GM12878 (cell line): ENCODE measurements at regions not wholly inside any gene's neighbourhood (a gene's known extent, or its start where the extent isn't known, plus 50 kb on each side); places are given as distances from the start of the nearest gene placed in this dataset.

Experiments
- BHLHE40 ChIP-seq, 2 experiments: fragments of 450-650 bp in 1 of 2; IDR thresholded peaks; 2 replicates each; pipeline ENCODE4 v1.6.1; 2011 to 2017; ENCODE audit warnings: low read depth in 2 of 2, borderline replicate concordance in 1 of 2, improper control_type of control experiment in 1 of 2, low read length in 1 of 2, mild to moderate bottlenecking in 1 of 2
- CBX5 ChIP-seq: sonication (generic); IDR thresholded peaks from 2 replicates; pipeline ENCODE4 v1.6.1; 2016; ENCODE audit warnings: low read depth, moderate library complexity, mild to moderate bottlenecking, inconsistent platforms
- CEBPB ChIP-seq, 2 experiments: fragments of 150-350 bp in 1 of 2; IDR thresholded peaks; 2 replicates each; pipeline ENCODE4 v1.6.1; 2012 to 2014; ENCODE audit warnings: low read depth in 2 of 2, low read length in 2 of 2, borderline replicate concordance in 1 of 2, inconsistent platforms in 1 of 2
- CHD2 ChIP-seq: IDR thresholded peaks from 2 replicates; pipeline ENCODE4 v1.6.1; 2011; ENCODE audit warnings: low read depth, low read length, improper control_type of control experiment, borderline replicate concordance
- CTCF ChIP-seq, 3 experiments: IDR thresholded peaks in 2 of 3; conservative IDR thresholded peaks in 1 of 3; 2 replicates each; pipeline ENCODE4 v1.5.1; 2011; ENCODE audit warnings: low read depth in 3 of 3, low read length in 3 of 3, mild to moderate bottlenecking in 3 of 3, control low read depth in 2 of 3, moderate library complexity in 2 of 3, inconsistent platforms in 1 of 3, mixed read lengths in 1 of 3; ENCODE audit not compliant: control insufficient read depth in 2 of 3, insufficient read depth in 1 of 3; ENCODE audit errors: extremely low read depth in 1 of 3
- ELK1 ChIP-seq: IDR thresholded peaks from 2 replicates; pipeline ENCODE4 v1.6.1; 2012; ENCODE audit warnings: low read depth, low read length, improper control_type of control experiment
- EZH2 ChIP-seq: IDR thresholded peaks from 2 replicates; pipeline ENCODE4 v1.6.1; 2012; ENCODE audit warnings: low read depth, mild to moderate bottlenecking, control low read depth, inconsistent platforms, low read length, borderline replicate concordance; ENCODE audit not compliant: control insufficient read depth
- NR2C2 ChIP-seq: IDR thresholded peaks from 2 replicates; pipeline ENCODE4 v1.6.1; 2011; ENCODE audit warnings: borderline replicate concordance, low read depth; ENCODE audit not compliant: control insufficient read depth, insufficient read length
- PKNOX1 ChIP-seq: fragments of 450-650 bp; IDR thresholded peaks from 2 replicates; pipeline ENCODE4 v1.6.1; 2016; ENCODE audit warnings: mild to moderate bottlenecking
- POLR2AphosphoS5 ChIP-seq: IDR thresholded peaks from 2 replicates; pipeline ENCODE4 v1.6.1; 2011; ENCODE audit warnings: mild to moderate bottlenecking, low read length, inconsistent platforms
- REST ChIP-seq: IDR thresholded peaks from 2 replicates; pipeline ENCODE4 v1.6.1; 2012; ENCODE audit warnings: mild to moderate bottlenecking, low read depth, low read length
- SIN3A ChIP-seq: IDR thresholded peaks from 2 replicates; pipeline ENCODE4 v1.6.1; 2012; ENCODE audit warnings: low read depth, low read length, improper control_type of control experiment
- SRF ChIP-seq, 2 experiments: IDR thresholded peaks; 2 replicates each; pipeline ENCODE4 v1.6.1; 2011; ENCODE audit warnings: low read depth in 2 of 2, low read length in 2 of 2, mild to moderate bottlenecking in 1 of 2, moderate library complexity in 1 of 2
- ZZZ3 ChIP-seq: IDR thresholded peaks from 2 replicates; pipeline ENCODE4 v1.6.1; 2011; ENCODE audit warnings: low read depth; ENCODE audit not compliant: control insufficient read depth, insufficient read length

- TF ChIP-seq REST (no peak), ELK1 (no peak), SIN3A (no peak), CEBPB (IDR thresholded peaks at IDR 0.05; ENCODE audit: borderline replicate concordance in 1 of 2, low read depth in 2 of 2, low read length in 2 of 2) (no peak), PKNOX1 (no peak), BHLHE40 (IDR thresholded peaks at IDR 0.05; ENCODE audit: borderline replicate concordance in 1 of 2, low read depth in 2 of 2, low read length in 1 of 2) (no peak), ZZZ3 (no peak), POLR2AphosphoS5 (no peak), CTCF (IDR thresholded peaks at IDR 0.05 in 2 of 3, conservative IDR thresholded peaks at IDR 0.05 in 1 of 3; ENCODE audit: control insufficient read depth in 2 of 3, extremely low read depth in 1 of 3, insufficient read depth in 1 of 3, low read depth in 3 of 3, low read length in 3 of 3) (no peak), CBX5 (no peak), NR2C2 (no peak), CHD2 (no peak), SRF (IDR thresholded peaks at IDR 0.05; ENCODE audit: low read depth in 2 of 2, low read length in 2 of 2) (no peak), EZH2 (no peak)
These were observed 98.2 kb downstream of the TNFSF18 start for GRCh38 chr1:172952516-172952915.
